DMS153 treated with DMSO at 0.1 percent for 48 hours (cell line): ENCODE measurements at regions not wholly inside any gene's neighbourhood (a gene's known extent, or its start where the extent isn't known, plus 50 kb on each side); places are given as distances from the start of the nearest gene placed in this dataset.
"Not testable (repeated sequence)": the region's sequence is repeated elsewhere in the genome, so short reads cannot be mapped to it uniquely, and the experiment has no call there.

Experiments
- DNase-seq: peaks from one replicate; lab custom pipeline; 2025; ENCODE audit not compliant: unreplicated experiment; lab: John Stamatoyannopoulos, UW

- no peak for DNase-seq
Measured at GRCh38 chr5:13640270-13640669, 304.2 kb downstream of the DNAH5 start.

DNA sequence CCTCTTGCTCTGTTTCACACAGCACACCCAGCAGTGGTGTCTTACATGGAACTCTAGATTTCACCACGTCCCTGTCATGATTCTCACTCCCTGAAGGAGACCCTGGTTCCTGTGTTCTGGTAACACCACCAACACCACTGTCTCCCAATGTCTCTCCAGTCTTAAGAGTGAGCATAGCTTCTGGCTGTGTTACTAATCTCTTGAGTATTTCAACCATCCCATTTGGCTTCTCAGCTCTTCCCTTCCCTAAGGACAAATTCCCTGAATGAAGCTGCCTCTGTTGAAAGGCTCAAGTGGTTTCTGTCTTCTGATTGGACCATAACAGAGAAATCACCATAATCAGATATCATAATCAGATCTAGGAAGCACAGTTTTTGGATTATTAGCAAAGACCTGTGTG, 311.8 kb downstream of the DNAH5 start:
- no peak for DNase-seq

GRCh38 chr5:13629218-13629617, 315.3 kb downstream of the DNAH5 start:
- DNase-seq, result no peak

DNA sequence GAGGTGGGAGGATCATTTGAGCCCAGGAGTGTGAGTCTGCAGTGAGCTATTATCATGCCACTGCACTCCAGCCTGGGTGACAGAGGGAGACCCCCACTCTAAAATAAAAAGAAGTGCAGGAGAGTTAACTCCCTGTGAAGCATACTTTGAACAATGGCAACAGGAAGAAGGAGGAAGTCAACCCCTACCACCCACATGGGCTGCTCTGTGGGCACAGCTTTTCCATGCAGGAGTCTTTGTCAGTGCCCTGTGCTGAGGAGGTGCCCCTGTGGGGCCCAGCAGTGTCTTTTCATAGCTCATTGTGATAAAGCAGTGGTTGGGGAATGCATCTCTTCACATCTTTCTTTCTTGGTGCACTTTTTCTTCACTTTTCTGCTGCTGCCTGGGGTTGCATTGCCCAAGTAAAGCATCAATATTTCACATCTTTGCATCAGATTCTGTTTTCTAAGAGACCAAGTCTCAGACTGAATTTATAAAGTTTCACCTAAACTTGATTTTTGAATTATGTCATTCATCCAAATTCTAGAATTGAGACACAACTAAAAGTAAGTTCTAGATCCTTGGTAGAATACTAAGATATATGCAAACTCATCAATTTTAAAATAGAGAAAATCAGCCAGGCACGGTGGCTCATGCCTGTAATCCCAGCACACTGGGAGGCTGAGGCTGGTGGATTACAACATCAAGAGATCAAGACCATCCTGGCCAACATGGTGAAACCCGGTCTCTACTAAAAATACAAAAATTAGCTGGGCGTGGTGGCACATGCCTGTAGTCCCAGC, 316.6 kb downstream of the DNAH5 start:
- no peak for DNase-seq

DNA sequence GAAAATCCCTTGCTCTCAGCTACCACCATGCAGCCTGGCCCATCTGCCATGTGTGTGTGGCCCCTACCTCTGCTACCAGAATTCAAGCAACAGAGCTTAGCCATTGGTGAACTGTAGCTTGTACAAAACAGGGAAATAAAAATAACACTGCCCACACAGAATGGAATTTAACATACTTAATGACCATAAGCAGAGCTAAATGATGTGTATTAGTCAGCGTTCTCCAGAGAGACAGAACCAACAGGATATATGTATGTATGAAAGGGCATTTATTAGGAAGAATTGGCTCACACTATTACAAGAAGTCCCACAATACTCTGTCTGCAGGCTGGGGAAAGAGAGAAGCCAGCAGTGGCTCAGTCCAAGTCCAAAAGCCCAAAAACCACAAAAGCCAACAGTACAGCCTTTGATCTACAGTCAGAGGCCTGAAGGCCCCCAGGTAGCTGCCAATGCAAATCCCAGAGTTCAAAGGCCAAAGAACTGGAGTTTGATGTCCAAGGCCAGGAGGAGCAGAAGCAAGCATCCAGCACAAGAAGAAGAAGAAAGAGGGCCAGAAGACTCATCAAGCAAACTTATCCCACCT, 318.8 kb downstream of the DNAH5 start:
- no peak for DNase-seq

DNA sequence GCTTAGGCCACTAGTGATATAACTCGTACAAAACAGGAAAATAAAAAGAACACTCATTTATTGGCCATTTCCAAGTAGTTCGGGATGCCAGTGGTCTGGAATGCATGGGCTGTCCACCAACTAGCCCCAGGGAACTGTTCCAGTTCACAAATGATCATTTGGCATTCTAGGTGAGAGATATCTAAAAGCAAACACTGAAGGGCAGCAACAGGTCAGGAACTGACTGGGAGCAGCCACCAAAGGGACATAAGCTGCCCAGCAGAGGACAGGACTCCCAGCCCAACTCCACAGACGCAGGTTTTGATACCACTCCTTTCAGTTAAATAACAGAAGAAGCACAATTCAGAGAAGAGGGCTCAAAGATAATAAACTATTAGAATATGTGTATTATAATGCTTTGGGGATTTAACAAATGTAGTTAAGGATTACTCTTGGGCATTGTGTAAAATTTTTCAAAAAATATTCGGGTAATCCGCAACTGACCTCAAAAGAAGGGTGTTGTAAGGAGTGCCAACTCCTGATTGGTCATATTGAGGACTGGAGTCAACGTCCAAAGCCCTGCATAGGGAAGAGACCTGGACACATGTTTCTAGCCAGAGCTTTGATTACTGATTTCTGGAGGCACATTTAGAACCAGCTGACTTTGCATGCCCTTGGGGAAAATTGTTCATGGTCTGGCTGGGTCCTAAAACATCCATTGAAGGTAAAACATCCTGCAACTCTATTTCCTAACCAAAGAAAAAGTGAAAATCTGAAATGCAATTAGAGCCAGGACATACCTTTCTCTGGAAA, 320.0 kb downstream of the DNAH5 start:
- DNase-seq, result no peak

DNA sequence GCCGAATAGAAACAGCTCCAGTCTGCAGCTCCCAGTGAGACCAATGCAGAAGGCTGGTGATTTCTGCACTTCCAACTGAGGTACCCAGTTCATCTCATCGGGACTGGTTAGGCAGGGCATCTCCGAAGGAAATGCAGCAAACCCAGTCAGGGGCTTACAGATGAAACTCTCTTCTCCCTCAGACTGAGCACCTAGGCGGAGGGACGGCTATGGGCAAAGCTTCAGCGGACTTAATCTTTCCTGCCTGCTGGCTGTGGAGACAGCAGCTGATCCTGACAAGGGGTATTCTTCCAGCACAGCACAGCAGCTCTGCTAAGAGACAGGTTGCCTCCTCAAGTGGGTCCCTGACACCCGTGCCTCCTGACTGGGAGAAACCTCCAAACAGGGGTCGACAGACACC, 330.9 kb downstream of the DNAH5 start:
- DNase-seq, result no peak

- DNase-seq, result no peak
Measured at GRCh38 chr5:13611604-13612003, 332.9 kb downstream of the DNAH5 start.

DNA sequence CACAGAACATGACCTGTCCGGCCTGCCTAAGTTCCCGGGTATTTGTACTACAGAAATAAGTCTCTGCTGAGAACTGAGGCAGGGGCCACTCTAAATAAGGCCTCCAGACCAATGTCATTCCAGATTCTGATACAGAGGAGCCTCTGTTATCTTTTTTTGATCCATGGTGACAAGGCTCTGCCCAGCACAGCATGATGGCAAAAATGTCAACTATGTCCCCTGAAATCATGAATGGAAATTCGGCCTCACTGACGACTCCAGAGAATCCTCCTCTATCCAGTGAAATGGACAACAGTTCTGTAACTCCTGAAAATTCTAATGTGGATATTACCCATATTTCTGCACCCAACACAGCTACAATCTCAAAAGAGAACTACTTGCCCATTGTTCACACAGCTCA, 335.0 kb downstream of the DNAH5 start:
- no peak for DNase-seq

DNA sequence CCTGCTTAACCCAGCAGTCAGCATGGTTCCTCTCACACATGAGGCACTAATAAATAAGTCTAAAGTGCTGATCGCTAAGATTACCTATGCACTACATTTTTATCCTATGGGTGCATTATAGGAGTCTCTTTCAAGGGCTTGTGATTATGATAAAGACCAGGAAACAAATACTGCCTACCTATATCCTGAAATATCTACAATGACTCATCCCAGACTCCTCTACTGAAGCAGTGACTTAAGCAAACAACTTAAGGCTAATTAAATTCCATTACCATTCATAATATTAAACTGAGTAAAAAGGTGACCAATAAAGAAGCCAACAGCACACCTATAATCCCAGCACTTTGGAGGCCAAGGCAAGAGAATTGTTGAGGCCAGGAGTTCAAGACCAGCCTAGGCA, 338.4 kb downstream of the DNAH5 start:
- no peak for DNase-seq

- no peak for DNase-seq
Measured at GRCh38 chr5:13601112-13601511, 343.4 kb downstream of the DNAH5 start.

GRCh38 chr5:13595978-13596377, 348.5 kb downstream of the DNAH5 start:
- no peak for DNase-seq

DNA sequence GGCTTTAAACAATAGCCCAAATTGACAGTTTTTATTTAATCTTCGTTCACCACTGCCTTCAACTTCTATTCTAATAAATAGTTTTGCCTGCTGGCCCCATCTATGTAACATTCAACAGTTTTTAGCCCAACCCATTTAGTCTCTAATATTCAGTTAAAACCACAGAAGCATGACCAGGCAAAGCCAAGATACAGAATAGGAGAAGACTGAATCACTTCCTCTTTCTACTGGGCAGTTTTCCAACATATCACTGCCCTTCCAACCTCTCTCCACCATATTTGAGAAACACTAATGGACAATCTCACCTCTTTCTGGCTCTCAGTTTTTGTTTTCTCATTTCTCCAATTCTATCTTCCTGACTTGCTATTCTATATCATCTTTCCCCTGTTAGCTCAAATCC, 352.9 kb downstream of the DNAH5 start:
- DNase-seq, result no peak

- DNase-seq, result no peak
Measured at GRCh38 chr5:13585324-13585723, 359.2 kb downstream of the DNAH5 start.

- no peak for DNase-seq
Measured at GRCh38 chr5:13581914-13582313, 362.6 kb downstream of the DNAH5 start.

GRCh38 chr5:13581132-13581531, 363.4 kb downstream of the DNAH5 start:
- DNase-seq, result no peak

DNA sequence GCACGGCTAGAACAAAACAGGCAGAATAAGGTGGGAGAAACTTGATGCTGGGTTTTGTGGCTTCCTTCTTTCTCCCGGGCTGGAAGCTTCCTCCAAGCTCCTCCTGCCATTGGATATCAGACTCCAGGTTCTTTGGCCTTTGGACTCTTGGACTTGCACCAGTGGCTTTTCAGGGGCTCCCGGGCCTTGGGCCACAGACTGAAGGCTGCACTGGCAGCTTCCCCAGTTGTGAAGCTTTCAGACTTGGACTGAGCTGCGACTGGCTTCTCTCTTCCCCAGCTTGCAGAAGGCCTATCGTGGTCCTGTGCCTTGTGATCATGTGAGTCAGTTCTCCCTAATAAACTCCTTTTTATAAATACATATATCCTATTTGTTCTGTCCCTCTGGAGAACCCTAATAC, 364.4 kb downstream of the DNAH5 start:
- no peak for DNase-seq

DNA sequence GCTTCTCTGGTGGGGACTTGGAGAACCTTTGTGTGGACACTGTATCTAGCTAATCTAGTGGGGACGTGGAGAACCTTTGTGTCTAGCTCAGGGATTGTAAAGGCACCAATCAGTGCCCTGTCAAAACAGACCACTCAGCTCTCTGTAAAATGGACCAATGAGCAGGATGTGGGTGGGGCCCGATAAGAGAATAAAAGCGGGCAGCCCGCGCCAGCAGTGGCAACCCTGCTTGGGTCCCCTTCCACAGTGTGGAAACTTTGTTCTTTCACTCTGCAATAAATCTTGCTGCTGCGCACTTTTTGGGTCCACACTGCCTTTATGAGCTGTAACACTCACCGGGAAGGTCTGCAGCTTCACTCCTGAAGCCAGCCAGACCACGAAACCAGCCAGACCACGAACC, 365.4 kb downstream of the DNAH5 start:
- DNase-seq, result not testable (repeated sequence)

GRCh38 chr5:13578311-13579039, 366.0 kb downstream of the DNAH5 start:
- DNase-seq, result not testable (repeated sequence)

- DNase-seq, result no peak
Measured at GRCh38 chr5:13574574-13574973, 369.9 kb downstream of the DNAH5 start.

DNA sequence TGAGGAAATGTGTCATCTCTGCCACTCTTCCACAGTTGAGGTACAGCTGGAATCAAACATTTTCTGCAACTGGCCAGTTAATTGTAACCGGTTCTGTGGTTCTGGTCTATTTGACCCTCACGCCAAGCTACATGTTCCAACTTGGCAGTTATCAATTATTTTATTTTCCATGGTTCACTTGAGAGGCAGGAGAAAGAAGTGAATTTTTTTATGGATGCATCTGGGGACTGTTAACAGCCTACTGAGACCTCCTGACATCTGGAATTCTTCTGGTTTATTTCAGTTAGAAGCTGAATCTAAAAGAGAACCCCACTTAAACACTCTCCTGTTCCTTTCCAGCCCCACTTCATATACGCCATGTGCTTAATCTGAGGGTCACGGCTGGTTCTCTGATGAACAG, 372.3 kb downstream of the DNAH5 start:
- no peak for DNase-seq
